NOMO-1 (cell line): ENCODE measurements at regions not wholly inside any gene's neighbourhood (a gene's known extent, or its start where the extent isn't known, plus 50 kb on each side); places are given as distances from the start of the nearest gene placed in this dataset.
"Not testable (repeated sequence)": the region's sequence is repeated elsewhere in the genome, so short reads cannot be mapped to it uniquely, and the experiment has no call there.

Source experiments
- DNase-seq, 2 experiments: peaks; one replicate each; lab custom pipeline; 2025; ENCODE audit not compliant: unreplicated experiment in 2 of 2; lab: John Stamatoyannopoulos, UW

GRCh38 chr6:3529721-3530120 lies 72.9 kb upstream of the SLC22A23 start:
- no peak for DNase-seq

- DNase-seq: no peak
Observed at GRCh38 chr6:3529232-3529631, 72.4 kb upstream of the SLC22A23 start.

- DNase-seq: not testable (repeated sequence)
Observed at GRCh38 chr6:3528081-3528671, 71.3 kb upstream of the SLC22A23 start.

- no peak for DNase-seq
Observed at GRCh38 chr6:3527651-3527977, 70.8 kb upstream of the SLC22A23 start.

- DNase-seq: no peak
Observed at GRCh38 chr6:3526962-3527650, 70.3 kb upstream of the SLC22A23 start.

GRCh38 chr6:3525915-3526314 lies 69.1 kb upstream of the SLC22A23 start:
- DNase-seq: no peak

GRCh38 chr6:3524456-3524855 lies 67.6 kb upstream of the SLC22A23 start:
- DNase-seq: no peak

GRCh38 chr6:3523966-3524365 lies 67.1 kb upstream of the SLC22A23 start:
- DNase-seq: no peak

GRCh38 chr6:3523271-3523670 lies 66.4 kb upstream of the SLC22A23 start:
- no peak for DNase-seq

- DNase-seq: no peak
Observed at GRCh38 chr6:3522561-3523260, 65.9 kb upstream of the SLC22A23 start.

- no peak for DNase-seq
Observed at GRCh38 chr6:3520281-3521230, 63.7 kb upstream of the SLC22A23 start.

- no peak for DNase-seq
Observed at GRCh38 chr6:3518356-3519190, 61.7 kb upstream of the SLC22A23 start.

- DNase-seq: no peak
Observed at GRCh38 chr6:3517350-3517749, 60.5 kb upstream of the SLC22A23 start.

- no peak for DNase-seq
Observed at GRCh38 chr6:3516092-3516491, 59.2 kb upstream of the SLC22A23 start.

- DNase-seq: no peak
Observed at GRCh38 chr6:3515669-3516068, 58.8 kb upstream of the SLC22A23 start.

- DNase-seq: no peak
Observed at GRCh38 chr6:3513416-3513815, 56.6 kb upstream of the SLC22A23 start.

GRCh38 chr6:3512832-3513231 lies 56.0 kb upstream of the SLC22A23 start:
- no peak for DNase-seq

GRCh38 chr6:3510617-3511016 lies 53.8 kb upstream of the SLC22A23 start:
- DNase-seq: no peak

GRCh38 chr6:3510178-3510577 lies 53.3 kb upstream of the SLC22A23 start:
- no peak for DNase-seq

- no peak for DNase-seq
Observed at GRCh38 chr6:3509336-3509735, 52.5 kb upstream of the SLC22A23 start.
